Psoas muscle (tissue), 7 donors: ENCODE measurements at regions not wholly inside any gene's neighbourhood (a gene's known extent, or its start where the extent isn't known, plus 50 kb on each side); places are given as distances from the start of the nearest gene placed in this dataset.

ENCODE experiments used
- ATAC-seq, 4 donors: fragments of 200-7000 bp; cut with Tn5 transposase; one replicate each; pipeline ENCODE4 v1.9.1; 2020; ENCODE audit warnings: moderate library complexity in 3 of 4, mild to moderate bottlenecking in 2 of 4
- DNase-seq, 2 donors: peaks; one replicate each; pipeline ENCODE4 v3.0.0-alpha.2; 2020
- H3K27ac ChIP-seq: fragments of 200-600 bp; one replicate; pipeline ENCODE4 v1.8.0; 2022
- H3K27me3 ChIP-seq, 3 donors: fragments of 200-600 bp in 1 of 3; one replicate each; pipeline versions ENCODE4 v1.6.1 to v1.8.0; 2013 to 2022; ENCODE audit warnings: low read length in 2 of 3, mild to moderate bottlenecking in 2 of 3, moderate library complexity in 1 of 3; ENCODE audit not compliant: insufficient read depth in 3 of 3
- H3K36me3 ChIP-seq, 2 donors: fragments of 200-600 bp in 1 of 2; one replicate each; pipeline versions ENCODE4 v1.6.1 to v1.8.0; 2013 to 2022; ENCODE audit warnings: low read depth in 1 of 2, mild to moderate bottlenecking in 1 of 2, moderate library complexity in 1 of 2; ENCODE audit not compliant: insufficient read depth in 1 of 2
- H3K4me1 ChIP-seq: fragments of 200-600 bp; one replicate; pipeline ENCODE4 v1.8.0; 2022
- H3K4me3 ChIP-seq: fragments of 200-600 bp; one replicate; pipeline ENCODE4 v1.8.0; 2022; ENCODE audit warnings: mild to moderate bottlenecking
- H3K9me3 ChIP-seq: fragments of 200-600 bp; one replicate; pipeline ENCODE4 v1.8.0; 2022
- CTCF ChIP-seq: fragments of 200-600 bp; IDR thresholded peaks from one replicate; pipeline ENCODE4 v1.8.0; 2022; ENCODE audit warnings: antibody characterized with exemption
- WGBS, 3 donors: extraction: QIAGEN DNeasy Blood & Tissue Kit; methylation state at CpG; one replicate each; pipeline versions ENCODE4 v1.1.6 to v1.1.7; 2013; 5-methylcytosine and 5-hydroxymethylcytosine counted together
- intact Hi-C, 2 donors: fragments of 100-400 bp; cut with DNase I; formaldehyde crosslinking; loops; one replicate each; pipeline versions ENCODE4 v1.11.0 to v1.14.2; 2022
- donor health status: healthy with polysubstance abuse.
- donor health status: DM: no; HTN: no; CAD: no; lungs with moderate emphysema.
- donor health status: Bipolar disorder and iron deficiency.
- donor health status: healthy.
- donor health status: DM: yes; HTN: yes; CAD: no.
- donor health status: DM: no; HTN: no; CAD: no.
- donor health status: DM: yes; HTN: yes; CAD: no.

- 87 to 91% (median 89%) methylated on average over 16 of the region's 16 CpGs for WGBS, 3 donors
- ATAC-seq, result no peak
- Histone ChIP-seq H3K4me1 (no peaks in the 10 kb centered on the region), H3K9me3 (no peaks in the 10 kb centered on the region), H3K4me3 (no peak overlapping the region), H3K36me3 (no peaks in the 10 kb centered on the region), H3K27ac (no peak overlapping the region), H3K27me3 (no peaks in the 10 kb centered on the region)
- TF ChIP-seq CTCF, result no peak
- intact Hi-C loops, result no loop called here
- DNase-seq, result no peak
Measured at GRCh38 chr6:6534399-6534798, 54.1 kb upstream of the LY86 start.

- Histone ChIP-seq H3K4me1 (no peaks in the 10 kb centered on the region), H3K9me3 (no peaks in the 10 kb centered on the region), H3K36me3 (no peaks in the 10 kb centered on the region), H3K27ac (no peak overlapping the region), H3K4me3 (no peak overlapping the region), H3K27me3 (peaks cover 0 to 10% (median 0%) of the 10 kb centered on the region in 3 donors)
- no peak for TF ChIP-seq CTCF
- WGBS, 3 donors, result 96 to 100% methylated on average over 1 of the region's 1 CpG; no CpG with 5 or more reads in 1 of the 3 donors
- ATAC-seq, result no peak
- intact Hi-C loops, result no loop called here
- no peak for DNase-seq
Measured at GRCh38 chr6:6537488-6538260, 50.8 kb upstream of the LY86 start.

- ATAC-seq (no peak), DNase-seq (no peak)
- Histone ChIP-seq H3K27me3 (peaks cover 0 to 15% (median 2%) of the 10 kb centered on the region in 3 donors), H3K36me3 (no peaks in the 10 kb centered on the region), H3K27ac (no peak overlapping the region), H3K4me3 (no peak overlapping the region), H3K4me1 (no peaks in the 10 kb centered on the region), H3K9me3 (no peaks in the 10 kb centered on the region)
- no peak for TF ChIP-seq CTCF
- intact Hi-C loops, result no loop called here
- 46 to 53% (median 49%) methylated on average over 4 of the region's 4 CpGs for WGBS, 3 donors
Measured at GRCh38 chr6:6538261-6538660, 50.3 kb upstream of the LY86 start.
